ENCODE measurements at regions not wholly inside any gene's neighbourhood (a gene's known extent, or its start where the extent isn't known, plus 50 kb on each side); places are given as distances from the start of the nearest gene placed in this dataset.

- no peak for DNase-seq (ENCODE audit: low read depth in 1 of 2, low spot score in 1 of 2)
- TF ChIP-seq, protein P1, sequence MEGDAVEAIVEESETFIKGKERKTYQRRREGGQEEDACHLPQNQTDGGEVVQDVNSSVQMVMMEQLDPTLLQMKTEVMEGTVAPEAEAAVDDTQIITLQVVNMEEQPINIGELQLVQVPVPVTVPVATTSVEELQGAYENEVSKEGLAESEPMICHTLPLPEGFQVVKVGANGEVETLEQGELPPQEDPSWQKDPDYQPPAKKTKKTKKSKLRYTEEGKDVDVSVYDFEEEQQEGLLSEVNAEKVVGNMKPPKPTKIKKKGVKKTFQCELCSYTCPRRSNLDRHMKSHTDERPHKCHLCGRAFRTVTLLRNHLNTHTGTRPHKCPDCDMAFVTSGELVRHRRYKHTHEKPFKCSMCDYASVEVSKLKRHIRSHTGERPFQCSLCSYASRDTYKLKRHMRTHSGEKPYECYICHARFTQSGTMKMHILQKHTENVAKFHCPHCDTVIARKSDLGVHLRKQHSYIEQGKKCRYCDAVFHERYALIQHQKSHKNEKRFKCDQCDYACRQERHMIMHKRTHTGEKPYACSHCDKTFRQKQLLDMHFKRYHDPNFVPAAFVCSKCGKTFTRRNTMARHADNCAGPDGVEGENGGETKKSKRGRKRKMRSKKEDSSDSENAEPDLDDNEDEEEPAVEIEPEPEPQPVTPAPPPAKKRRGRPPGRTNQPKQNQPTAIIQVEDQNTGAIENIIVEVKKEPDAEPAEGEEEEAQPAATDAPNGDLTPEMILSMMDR (IDR thresholded peaks at IDR 0.05): no peak
- TF ChIP-seq KDM1A (IDR thresholded peaks at IDR 0.05; ENCODE audit: low read depth) (no peak), KDM5A (IDR thresholded peaks at IDR 0.05) (no peak), RFX5 (IDR thresholded peaks at IDR 0.05) (no peak), NFE2L2 (conservative IDR thresholded peaks at IDR 0.05; ENCODE audit: low read length) (no peak), JUNB (IDR thresholded peaks at IDR 0.05) (no peak), CEBPB (IDR thresholded peaks at IDR 0.05) (no peak), USF2 (IDR thresholded peaks at IDR 0.05) (no peak), HDAC2 (IDR thresholded peaks at IDR 0.05) (no peak), POLR2A (IDR thresholded peaks at IDR 0.05; ENCODE audit: low read length) (no peak), CBX8 (IDR thresholded peaks at IDR 0.05) (no peak), CBX2 (IDR thresholded peaks at IDR 0.05; ENCODE audit: borderline replicate concordance, low read depth) (no peak), RARB (CRISPR knock-in tag; IDR thresholded peaks at IDR 0.05) (no peak), HEYL (CRISPR knock-in tag; IDR thresholded peaks at IDR 0.05) (no peak), ESRRA (IDR thresholded peaks at IDR 0.05; ENCODE audit: borderline replicate concordance, low read length) (no peak), ATOH8 (CRISPR knock-in tag; IDR thresholded peaks at IDR 0.05; ENCODE audit: low read depth) (no peak)
- WGBS (ENCODE audit: missing lambda C conversion rate): 70% methylated on average over 3 of the region's 3 CpGs
- Histone ChIP-seq H3K4me3 (no peak overlapping the region), H3K27ac (no peak overlapping the region), H3K4me2 (no peak overlapping the region), H3K4me1 (no peaks in the 10 kb centered on the region), H3K9me3 (no peaks in the 10 kb centered on the region)
- POLR2A ChIA-PET: no interaction called here
- no peak for FAIRE-seq
- CTCF ChIA-PET: no interaction called here
- no peak for ATAC-seq
Observed at GRCh38 chr6:27065183-27065582, 182.3 kb upstream of the PRSS16 start.

DNA sequence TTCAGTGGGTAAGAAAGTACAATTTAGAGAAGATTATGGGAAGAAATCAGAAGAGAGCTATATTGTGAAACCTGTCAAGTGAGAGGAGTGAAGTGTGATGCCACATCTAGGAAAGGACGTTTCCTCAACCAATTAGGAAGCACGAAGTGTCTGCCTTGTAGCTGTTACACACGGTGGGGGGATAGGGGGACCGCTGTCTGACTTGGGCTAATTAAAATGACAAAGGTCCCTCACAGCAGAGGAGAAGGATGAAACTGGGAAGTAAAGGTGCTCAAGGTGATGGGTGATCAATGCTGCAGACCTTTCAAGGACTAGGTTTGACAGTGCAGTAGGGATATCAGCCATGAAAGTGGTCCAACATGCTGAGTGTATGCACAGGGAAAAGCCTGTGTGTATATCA lies 181.1 kb upstream of the PRSS16 start:
- Histone ChIP-seq H3K9me3 (no peaks in the 10 kb centered on the region), H3K4me2 (no peak overlapping the region), H3K4me3 (no peak overlapping the region), H3K27ac (no peak overlapping the region), H3K4me1 (no peaks in the 10 kb centered on the region)
- FAIRE-seq: no peak
- DNase-seq (ENCODE audit: low read depth in 1 of 2, low spot score in 1 of 2): no peak
- ATAC-seq: no peak
- ChIA-PET CTCF (interaction anchor here (1.4 kb wide), 1 partner anchor 12 kb away, joined by 4 read pairs; no protein-coding TSS in a partner anchor), POLR2A (no interaction called here)
- TF ChIP-seq, protein P2, sequence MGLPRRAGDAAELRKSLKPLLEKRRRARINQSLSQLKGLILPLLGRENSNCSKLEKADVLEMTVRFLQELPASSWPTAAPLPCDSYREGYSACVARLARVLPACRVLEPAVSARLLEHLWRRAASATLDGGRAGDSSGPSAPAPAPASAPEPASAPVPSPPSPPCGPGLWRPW (IDR thresholded peaks at IDR 0.05): no peak
- no peak for TF ChIP-seq POLR2A (IDR thresholded peaks at IDR 0.05; ENCODE audit: low read length)
- no peak for TF ChIP-seq FOSB (CRISPR knock-in tag; IDR thresholded peaks at IDR 0.05)
- TF ChIP-seq FOSL2 (IDR thresholded peaks at IDR 0.05): no peak
- TF ChIP-seq FOSL2 (CRISPR knock-in tag; IDR thresholded peaks at IDR 0.05): no peak
- TF ChIP-seq, protein P3, sequence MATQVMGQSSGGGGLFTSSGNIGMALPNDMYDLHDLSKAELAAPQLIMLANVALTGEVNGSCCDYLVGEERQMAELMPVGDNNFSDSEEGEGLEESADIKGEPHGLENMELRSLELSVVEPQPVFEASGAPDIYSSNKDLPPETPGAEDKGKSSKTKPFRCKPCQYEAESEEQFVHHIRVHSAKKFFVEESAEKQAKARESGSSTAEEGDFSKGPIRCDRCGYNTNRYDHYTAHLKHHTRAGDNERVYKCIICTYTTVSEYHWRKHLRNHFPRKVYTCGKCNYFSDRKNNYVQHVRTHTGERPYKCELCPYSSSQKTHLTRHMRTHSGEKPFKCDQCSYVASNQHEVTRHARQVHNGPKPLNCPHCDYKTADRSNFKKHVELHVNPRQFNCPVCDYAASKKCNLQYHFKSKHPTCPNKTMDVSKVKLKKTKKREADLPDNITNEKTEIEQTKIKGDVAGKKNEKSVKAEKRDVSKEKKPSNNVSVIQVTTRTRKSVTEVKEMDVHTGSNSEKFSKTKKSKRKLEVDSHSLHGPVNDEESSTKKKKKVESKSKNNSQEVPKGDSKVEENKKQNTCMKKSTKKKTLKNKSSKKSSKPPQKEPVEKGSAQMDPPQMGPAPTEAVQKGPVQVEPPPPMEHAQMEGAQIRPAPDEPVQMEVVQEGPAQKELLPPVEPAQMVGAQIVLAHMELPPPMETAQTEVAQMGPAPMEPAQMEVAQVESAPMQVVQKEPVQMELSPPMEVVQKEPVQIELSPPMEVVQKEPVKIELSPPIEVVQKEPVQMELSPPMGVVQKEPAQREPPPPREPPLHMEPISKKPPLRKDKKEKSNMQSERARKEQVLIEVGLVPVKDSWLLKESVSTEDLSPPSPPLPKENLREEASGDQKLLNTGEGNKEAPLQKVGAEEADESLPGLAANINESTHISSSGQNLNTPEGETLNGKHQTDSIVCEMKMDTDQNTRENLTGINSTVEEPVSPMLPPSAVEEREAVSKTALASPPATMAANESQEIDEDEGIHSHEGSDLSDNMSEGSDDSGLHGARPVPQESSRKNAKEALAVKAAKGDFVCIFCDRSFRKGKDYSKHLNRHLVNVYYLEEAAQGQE (IDR thresholded peaks at IDR 0.05): no peak
- no peak for TF ChIP-seq KDM1A (IDR thresholded peaks at IDR 0.05; ENCODE audit: low read depth)
- TF ChIP-seq, protein P1 (IDR thresholded peaks at IDR 0.05): no peak
- TF ChIP-seq MYC (IDR thresholded peaks at IDR 0.05; ENCODE audit: borderline replicate concordance, low read length): no peak
- no peak for TF ChIP-seq BCL3 (IDR thresholded peaks at IDR 0.05)
- TF ChIP-seq SMC3 (IDR thresholded peaks at IDR 0.05): no peak
- no peak for TF ChIP-seq ESRRA (IDR thresholded peaks at IDR 0.05; ENCODE audit: borderline replicate concordance, low read length)
- no peak for TF ChIP-seq POLR2AphosphoS2 (conservative IDR thresholded peaks at IDR 0.05; ENCODE audit: low read length)
- no peak for TF ChIP-seq NPAS2 (CRISPR knock-in tag; IDR thresholded peaks at IDR 0.05; ENCODE audit: borderline replicate concordance)
- no peak for TF ChIP-seq CHD4 (IDR thresholded peaks at IDR 0.05; ENCODE audit: borderline replicate concordance)
- TF ChIP-seq CEBPB (IDR thresholded peaks at IDR 0.05): no peak
- no peak for TF ChIP-seq SREBF2 (IDR thresholded peaks at IDR 0.05)
- no peak for TF ChIP-seq RARB (CRISPR knock-in tag; IDR thresholded peaks at IDR 0.05)
- WGBS (ENCODE audit: missing lambda C conversion rate): 47% methylated on average over 4 of the region's 4 CpGs

Data from A549 (cell line).